Lung (tissue), 11 donors: ENCODE measurements at regions not wholly inside any gene's neighbourhood (a gene's known extent, or its start where the extent isn't known, plus 50 kb on each side); places are given as distances from the start of the nearest gene placed in this dataset.

Source experiments
- ATAC-seq: fragments of 200-7000 bp; cut with Tn5 transposase; one replicate; pipeline ENCODE4 v1.9.1; 2020; ENCODE audit warnings: moderate number of reproducible peaks; ENCODE audit not compliant: insufficient read depth, low FRiP score
- DNase-seq, 3 donors: peaks; one replicate each; pipeline ENCODE4 v3.0.0-alpha.2; 2013 to 2017
- H3K27ac ChIP-seq, 2 donors: one replicate each; pipeline ENCODE4 v1.5.1; 2013; ENCODE audit warnings: mild to moderate bottlenecking in 2 of 2, moderate library complexity in 2 of 2, control low read depth in 1 of 2, inconsistent platforms in 1 of 2, low read depth in 1 of 2, low read length in 1 of 2
- H3K27me3 ChIP-seq, 3 donors: one replicate each; pipeline ENCODE4 v1.5.1; 2013; ENCODE audit warnings: low read length in 2 of 3; ENCODE audit not compliant: control insufficient read depth in 3 of 3, insufficient read depth in 3 of 3
- H3K36me3 ChIP-seq, 4 donors: one replicate each; pipeline ENCODE4 v1.5.1; 2013; ENCODE audit warnings: low read length in 4 of 4, mild to moderate bottlenecking in 1 of 4, moderate library complexity in 1 of 4; ENCODE audit not compliant: control insufficient read depth in 4 of 4, insufficient read depth in 4 of 4
- H3K4me1 ChIP-seq, 5 donors: one replicate each; pipeline ENCODE4 v1.5.1; 2013; ENCODE audit warnings: low read length in 5 of 5, mild to moderate bottlenecking in 2 of 5, moderate library complexity in 1 of 5; ENCODE audit not compliant: control insufficient read depth in 5 of 5, insufficient read depth in 5 of 5
- H3K4me3 ChIP-seq: one replicate; pipeline ENCODE4 v1.5.1; 2013; ENCODE audit warnings: mild to moderate bottlenecking, control low read depth, moderate library complexity
- H3K9ac ChIP-seq, 2 donors: one replicate each; pipeline ENCODE4 v1.5.1; 2013; ENCODE audit warnings: low read length in 2 of 2, control low read depth in 1 of 2; ENCODE audit not compliant: insufficient read depth in 1 of 2
- H3K9me3 ChIP-seq, 4 donors: one replicate each; pipeline ENCODE4 v1.5.1; 2013; ENCODE audit warnings: low read length in 3 of 4, mild to moderate bottlenecking in 1 of 4, moderate library complexity in 1 of 4; ENCODE audit not compliant: control insufficient read depth in 4 of 4, insufficient read depth in 3 of 4
- WGBS, 2 donors: extraction: QIAGEN DNeasy Blood & Tissue Kit; methylation state at CpG; one replicate each; pipeline ENCODE4 v1.1.7; 2013; 5-methylcytosine and 5-hydroxymethylcytosine counted together
- TF ChIP-seq, protein P1 (sequence below): IDR thresholded peaks from 2 replicates; pipeline ENCODE4 v1.5.1; 2012; ENCODE audit warnings: mild to moderate bottlenecking; ENCODE audit errors: control extremely low read depth, extremely low read depth
- donor health status: control.
- donor health status: control.
- donor health status: Bipolar disorder and iron deficiency.
- donor health status: healthy.
- donor health status: DM: yes; HTN: yes; CAD: no.

DNA sequence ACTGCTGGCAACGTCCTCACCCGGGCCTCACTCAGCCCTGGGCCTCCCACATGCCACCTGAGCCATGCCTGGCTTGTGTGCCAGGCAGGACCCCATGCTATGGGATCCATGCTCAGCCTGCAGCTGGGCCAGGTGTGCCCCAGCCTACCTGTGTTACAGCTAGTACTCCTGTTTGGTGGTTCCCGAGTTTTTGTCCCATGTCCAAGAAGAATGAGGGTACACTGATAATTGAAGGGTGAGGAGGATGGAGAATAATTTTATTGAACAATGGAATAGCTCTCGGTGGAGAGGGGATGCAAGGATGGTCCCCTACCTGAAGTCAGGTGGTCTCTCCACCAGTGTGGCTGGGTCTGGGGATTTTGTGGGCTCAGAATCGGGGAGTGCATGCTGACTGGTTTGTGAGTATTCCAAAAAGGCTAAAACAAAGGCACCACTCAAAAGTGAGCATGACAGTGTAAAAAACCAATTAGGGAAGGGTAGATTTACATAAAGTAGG, 137.9 kb downstream of the TNFSF18 start:
- TF ChIP-seq, protein P1, sequence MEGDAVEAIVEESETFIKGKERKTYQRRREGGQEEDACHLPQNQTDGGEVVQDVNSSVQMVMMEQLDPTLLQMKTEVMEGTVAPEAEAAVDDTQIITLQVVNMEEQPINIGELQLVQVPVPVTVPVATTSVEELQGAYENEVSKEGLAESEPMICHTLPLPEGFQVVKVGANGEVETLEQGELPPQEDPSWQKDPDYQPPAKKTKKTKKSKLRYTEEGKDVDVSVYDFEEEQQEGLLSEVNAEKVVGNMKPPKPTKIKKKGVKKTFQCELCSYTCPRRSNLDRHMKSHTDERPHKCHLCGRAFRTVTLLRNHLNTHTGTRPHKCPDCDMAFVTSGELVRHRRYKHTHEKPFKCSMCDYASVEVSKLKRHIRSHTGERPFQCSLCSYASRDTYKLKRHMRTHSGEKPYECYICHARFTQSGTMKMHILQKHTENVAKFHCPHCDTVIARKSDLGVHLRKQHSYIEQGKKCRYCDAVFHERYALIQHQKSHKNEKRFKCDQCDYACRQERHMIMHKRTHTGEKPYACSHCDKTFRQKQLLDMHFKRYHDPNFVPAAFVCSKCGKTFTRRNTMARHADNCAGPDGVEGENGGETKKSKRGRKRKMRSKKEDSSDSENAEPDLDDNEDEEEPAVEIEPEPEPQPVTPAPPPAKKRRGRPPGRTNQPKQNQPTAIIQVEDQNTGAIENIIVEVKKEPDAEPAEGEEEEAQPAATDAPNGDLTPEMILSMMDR, result no peak
- no peaks in the 10 kb centered on the region for H3K36me3 ChIP-seq
- 81 to 90% methylated on average over 5 of the region's 5 CpGs for WGBS, 2 donors
- peaks cover 0 to 7% (median 5%) of the 10 kb centered on the region in 4 donors for H3K9me3 ChIP-seq
- no peak overlapping the region for H3K9ac ChIP-seq
- DNase-seq, result no peak
- no peak for ATAC-seq
- peaks cover 0 to 5% (median 0%) of the 10 kb centered on the region in 5 donors for H3K4me1 ChIP-seq
- H3K27me3 ChIP-seq, result no peaks in the 10 kb centered on the region
- H3K4me3 ChIP-seq, result no peak overlapping the region
- no peak overlapping the region for H3K27ac ChIP-seq

DNA sequence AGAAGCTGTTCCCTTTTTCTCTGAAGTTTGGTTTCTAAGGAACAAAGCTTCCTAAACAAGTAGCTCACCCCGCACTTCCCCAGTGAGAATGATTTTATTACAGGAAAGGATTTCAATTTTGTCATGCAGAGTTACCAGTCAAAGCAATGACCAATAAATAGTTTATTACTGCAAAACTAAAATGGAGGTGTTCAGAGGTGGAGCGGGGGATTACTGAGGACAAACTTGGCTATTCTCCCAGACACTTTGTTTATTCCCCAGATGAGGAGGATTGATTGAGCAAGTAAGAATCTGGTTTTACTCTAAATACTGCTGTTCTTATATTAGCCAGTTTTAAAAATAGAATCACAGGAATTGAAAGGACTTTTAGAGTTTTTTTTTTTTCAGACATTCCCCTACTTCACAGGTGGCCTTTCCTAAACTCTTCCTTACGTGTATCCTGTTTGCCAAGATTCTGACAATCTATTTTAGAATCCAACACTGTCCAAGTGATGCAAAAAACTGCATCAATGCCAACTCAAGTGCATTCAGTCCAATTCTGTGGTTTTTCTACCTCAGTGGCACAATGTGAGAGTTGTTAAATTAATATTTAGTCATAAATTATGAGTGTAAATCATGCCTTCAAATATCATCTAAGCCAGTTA, 136.1 kb downstream of the TNFSF18 start:
- DNase-seq (no peak), ATAC-seq (no peak)
- WGBS, 2 donors, result 38 to 50% methylated on average over 3 of the region's 3 CpGs

DNA sequence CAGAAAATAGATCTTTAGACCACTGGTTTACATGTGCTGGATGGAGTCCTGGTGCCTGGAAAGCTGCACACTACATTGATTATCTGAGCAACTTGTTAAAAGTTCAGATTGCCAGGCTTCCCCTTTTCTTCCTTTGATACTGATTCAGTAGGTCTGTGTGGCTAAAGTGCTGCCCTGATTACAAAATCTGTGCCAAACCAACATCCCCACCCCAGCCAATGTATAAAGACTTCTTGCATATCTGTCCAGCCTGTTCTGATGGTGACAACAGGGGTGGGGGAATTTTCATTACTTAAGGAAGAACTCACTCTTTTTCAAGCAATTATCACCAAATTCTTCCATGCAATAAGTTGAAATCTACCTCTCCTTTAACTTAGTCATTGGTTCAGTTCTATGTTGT, 135.5 kb downstream of the TNFSF18 start:
- Histone ChIP-seq H3K36me3 (no peaks in the 10 kb centered on the region), H3K9ac (no peak overlapping the region), H3K9me3 (peaks cover 0 to 7% (median 5%) of the 10 kb centered on the region in 4 donors), H3K27ac (no peak overlapping the region), H3K4me1 (peaks cover 0 to 5% (median 0%) of the 10 kb centered on the region in 5 donors), H3K27me3 (no peaks in the 10 kb centered on the region), H3K4me3 (no peak overlapping the region)
- DNase-seq, result no peak
- ATAC-seq, result no peak
- TF ChIP-seq, protein P1, result no peak

More for the DNA sequence above, 136.1 kb downstream of the TNFSF18 start:
- no peak overlapping the region for H3K27ac ChIP-seq
- no peaks in the 10 kb centered on the region for H3K27me3 ChIP-seq
- H3K36me3 ChIP-seq, result no peaks in the 10 kb centered on the region
- H3K4me1 ChIP-seq, result peaks cover 0 to 5% (median 0%) of the 10 kb centered on the region in 5 donors
- H3K4me3 ChIP-seq, result no peak overlapping the region
- H3K9ac ChIP-seq, result no peak overlapping the region
- TF ChIP-seq, protein P1, result no peak
- H3K9me3 ChIP-seq, result peaks cover 0 to 7% (median 5%) of the 10 kb centered on the region in 4 donors

DNA sequence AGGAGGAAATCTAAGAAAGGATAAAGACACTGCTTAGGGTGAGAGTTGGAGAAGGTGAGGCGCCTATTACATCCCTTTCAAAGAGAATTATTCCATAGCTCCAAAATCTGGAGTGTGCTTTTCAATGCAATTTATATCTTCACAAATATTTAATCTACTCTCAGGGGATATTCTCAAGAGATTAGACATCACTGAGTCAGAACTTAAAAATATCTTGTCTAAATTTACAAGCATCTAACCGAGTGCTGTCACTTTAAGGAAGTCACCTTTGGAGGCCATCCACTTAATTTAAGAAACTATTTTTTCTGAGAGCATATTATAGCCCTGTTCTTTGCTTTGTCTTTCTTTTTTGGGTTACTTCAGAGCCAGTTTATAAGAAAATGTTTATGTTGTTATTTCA, 134.6 kb downstream of the TNFSF18 start:
- TF ChIP-seq, protein P1, result no peak
- H3K9me3 ChIP-seq, result peaks cover 0 to 7% (median 5%) of the 10 kb centered on the region in 4 donors
- no peak overlapping the region for H3K4me3 ChIP-seq
- ATAC-seq (no peak), DNase-seq (no peak)
- 83 to 91% methylated on average over 2 of the region's 2 CpGs for WGBS, 2 donors
- H3K27me3 ChIP-seq, result no peaks in the 10 kb centered on the region
- H3K9ac ChIP-seq, result no peak overlapping the region
- no peaks in the 10 kb centered on the region for H3K36me3 ChIP-seq
- H3K4me1 ChIP-seq, result peaks cover 0 to 5% (median 0%) of the 10 kb centered on the region in 5 donors
- no peak overlapping the region for H3K27ac ChIP-seq
